Liver (tissue), 3 donors: ENCODE measurements at regions not wholly inside any gene's neighbourhood (a gene's known extent, or its start where the extent isn't known, plus 50 kb on each side); places are given as distances from the start of the nearest gene placed in this dataset.

Experiments
- EGR1 ChIP-seq, 2 donors: IDR thresholded peaks; 2 replicates each; pipeline ENCODE4 v1.6.1; 2016 to 2018; ENCODE audit warnings: antibody characterized with exemption in 2 of 2, low read depth in 2 of 2
- HNF4G ChIP-seq: IDR thresholded peaks from 2 replicates; pipeline ENCODE4 v1.6.1; 2016; ENCODE audit warnings: antibody characterized with exemption
- JUND ChIP-seq, 2 donors: IDR thresholded peaks; 2 replicates each; pipeline ENCODE4 v1.6.1; 2016; ENCODE audit warnings: antibody characterized with exemption in 2 of 2
- NR2F2 ChIP-seq: IDR thresholded peaks from 2 replicates; pipeline ENCODE4 v1.6.1; 2016; ENCODE audit warnings: antibody characterized with exemption
- RAD21 ChIP-seq, 2 donors: IDR thresholded peaks; 2 replicates each; pipeline ENCODE4 v1.6.1; 2016; ENCODE audit warnings: antibody characterized with exemption in 2 of 2, mild to moderate bottlenecking in 2 of 2
- RXRA ChIP-seq, 2 donors: IDR thresholded peaks; 2 replicates each; pipeline ENCODE4 v1.6.1; 2017 to 2018; ENCODE audit warnings: antibody characterized with exemption in 2 of 2, mild to moderate bottlenecking in 1 of 2
- YY1 ChIP-seq: IDR thresholded peaks from 2 replicates; pipeline ENCODE4 v1.6.1; 2016; ENCODE audit warnings: antibody characterized with exemption, mild to moderate bottlenecking
- ZBTB33 ChIP-seq: IDR thresholded peaks from 2 replicates; pipeline ENCODE4 v1.6.1; 2016; ENCODE audit warnings: antibody characterized with exemption
- TF ChIP-seq, protein P1 (sequence below): fragments of 150-350 bp; IDR thresholded peaks from 2 replicates; pipeline ENCODE4 v1.5.1; 2017; ENCODE audit warnings: improper control_type of control experiment, low read depth, low read length; ENCODE audit not compliant: missing input control
- TF ChIP-seq, protein P2 (sequence below): IDR thresholded peaks from 2 replicates; pipeline ENCODE4 v1.6.1; 2016; ENCODE audit warnings: antibody characterized with exemption, mild to moderate bottlenecking
- TF ChIP-seq, protein P3 (sequence below): IDR thresholded peaks from 2 replicates; pipeline ENCODE4 v1.6.1; 2016; ENCODE audit warnings: antibody characterized with exemption
- donor health status: healthy.
- donor health status: healthy.

DNA sequence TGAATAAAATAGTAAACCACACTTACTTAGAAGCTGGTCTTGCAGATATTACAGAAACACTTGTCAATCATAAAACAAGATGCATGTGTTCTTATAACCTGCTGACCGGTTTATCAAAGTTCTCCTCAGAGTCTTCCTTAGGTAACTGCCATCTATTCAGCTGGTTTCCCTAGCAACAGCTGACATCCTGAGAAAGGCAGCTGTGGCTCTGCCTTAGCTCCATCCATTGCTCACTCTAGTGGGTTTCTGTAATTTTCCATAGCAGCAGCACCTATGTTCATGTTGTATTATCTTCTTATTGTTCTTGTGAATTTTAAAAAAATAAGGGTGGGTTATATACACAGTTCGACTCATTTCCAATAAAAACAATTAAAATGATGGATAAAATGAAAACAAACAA lies 87.8 kb downstream of the RAP2A start:
- TF ChIP-seq, protein P1, sequence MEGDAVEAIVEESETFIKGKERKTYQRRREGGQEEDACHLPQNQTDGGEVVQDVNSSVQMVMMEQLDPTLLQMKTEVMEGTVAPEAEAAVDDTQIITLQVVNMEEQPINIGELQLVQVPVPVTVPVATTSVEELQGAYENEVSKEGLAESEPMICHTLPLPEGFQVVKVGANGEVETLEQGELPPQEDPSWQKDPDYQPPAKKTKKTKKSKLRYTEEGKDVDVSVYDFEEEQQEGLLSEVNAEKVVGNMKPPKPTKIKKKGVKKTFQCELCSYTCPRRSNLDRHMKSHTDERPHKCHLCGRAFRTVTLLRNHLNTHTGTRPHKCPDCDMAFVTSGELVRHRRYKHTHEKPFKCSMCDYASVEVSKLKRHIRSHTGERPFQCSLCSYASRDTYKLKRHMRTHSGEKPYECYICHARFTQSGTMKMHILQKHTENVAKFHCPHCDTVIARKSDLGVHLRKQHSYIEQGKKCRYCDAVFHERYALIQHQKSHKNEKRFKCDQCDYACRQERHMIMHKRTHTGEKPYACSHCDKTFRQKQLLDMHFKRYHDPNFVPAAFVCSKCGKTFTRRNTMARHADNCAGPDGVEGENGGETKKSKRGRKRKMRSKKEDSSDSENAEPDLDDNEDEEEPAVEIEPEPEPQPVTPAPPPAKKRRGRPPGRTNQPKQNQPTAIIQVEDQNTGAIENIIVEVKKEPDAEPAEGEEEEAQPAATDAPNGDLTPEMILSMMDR = no peak
- no peak for TF ChIP-seq JUND (IDR thresholded peaks at IDR 0.05)
- no peak for TF ChIP-seq ZBTB33
- TF ChIP-seq YY1 = no peak
- no peak for TF ChIP-seq RAD21 (IDR thresholded peaks at IDR 0.05)
- TF ChIP-seq, protein P2, sequence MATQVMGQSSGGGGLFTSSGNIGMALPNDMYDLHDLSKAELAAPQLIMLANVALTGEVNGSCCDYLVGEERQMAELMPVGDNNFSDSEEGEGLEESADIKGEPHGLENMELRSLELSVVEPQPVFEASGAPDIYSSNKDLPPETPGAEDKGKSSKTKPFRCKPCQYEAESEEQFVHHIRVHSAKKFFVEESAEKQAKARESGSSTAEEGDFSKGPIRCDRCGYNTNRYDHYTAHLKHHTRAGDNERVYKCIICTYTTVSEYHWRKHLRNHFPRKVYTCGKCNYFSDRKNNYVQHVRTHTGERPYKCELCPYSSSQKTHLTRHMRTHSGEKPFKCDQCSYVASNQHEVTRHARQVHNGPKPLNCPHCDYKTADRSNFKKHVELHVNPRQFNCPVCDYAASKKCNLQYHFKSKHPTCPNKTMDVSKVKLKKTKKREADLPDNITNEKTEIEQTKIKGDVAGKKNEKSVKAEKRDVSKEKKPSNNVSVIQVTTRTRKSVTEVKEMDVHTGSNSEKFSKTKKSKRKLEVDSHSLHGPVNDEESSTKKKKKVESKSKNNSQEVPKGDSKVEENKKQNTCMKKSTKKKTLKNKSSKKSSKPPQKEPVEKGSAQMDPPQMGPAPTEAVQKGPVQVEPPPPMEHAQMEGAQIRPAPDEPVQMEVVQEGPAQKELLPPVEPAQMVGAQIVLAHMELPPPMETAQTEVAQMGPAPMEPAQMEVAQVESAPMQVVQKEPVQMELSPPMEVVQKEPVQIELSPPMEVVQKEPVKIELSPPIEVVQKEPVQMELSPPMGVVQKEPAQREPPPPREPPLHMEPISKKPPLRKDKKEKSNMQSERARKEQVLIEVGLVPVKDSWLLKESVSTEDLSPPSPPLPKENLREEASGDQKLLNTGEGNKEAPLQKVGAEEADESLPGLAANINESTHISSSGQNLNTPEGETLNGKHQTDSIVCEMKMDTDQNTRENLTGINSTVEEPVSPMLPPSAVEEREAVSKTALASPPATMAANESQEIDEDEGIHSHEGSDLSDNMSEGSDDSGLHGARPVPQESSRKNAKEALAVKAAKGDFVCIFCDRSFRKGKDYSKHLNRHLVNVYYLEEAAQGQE = no peak
- TF ChIP-seq NR2F2 = no peak
- TF ChIP-seq, protein P3, sequence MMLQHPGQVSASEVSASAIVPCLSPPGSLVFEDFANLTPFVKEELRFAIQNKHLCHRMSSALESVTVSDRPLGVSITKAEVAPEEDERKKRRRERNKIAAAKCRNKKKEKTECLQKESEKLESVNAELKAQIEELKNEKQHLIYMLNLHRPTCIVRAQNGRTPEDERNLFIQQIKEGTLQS = no peak
- TF ChIP-seq RXRA (IDR thresholded peaks at IDR 0.05) = no peak
- no peak for TF ChIP-seq HNF4G
- TF ChIP-seq EGR1 (IDR thresholded peaks at IDR 0.05; ENCODE audit: low read depth in 2 of 2) = no peak
